ENCODE measurements at regions not wholly inside any gene's neighbourhood (a gene's known extent, or its start where the extent isn't known, plus 50 kb on each side); places are given as distances from the start of the nearest gene placed in this dataset.

DNA sequence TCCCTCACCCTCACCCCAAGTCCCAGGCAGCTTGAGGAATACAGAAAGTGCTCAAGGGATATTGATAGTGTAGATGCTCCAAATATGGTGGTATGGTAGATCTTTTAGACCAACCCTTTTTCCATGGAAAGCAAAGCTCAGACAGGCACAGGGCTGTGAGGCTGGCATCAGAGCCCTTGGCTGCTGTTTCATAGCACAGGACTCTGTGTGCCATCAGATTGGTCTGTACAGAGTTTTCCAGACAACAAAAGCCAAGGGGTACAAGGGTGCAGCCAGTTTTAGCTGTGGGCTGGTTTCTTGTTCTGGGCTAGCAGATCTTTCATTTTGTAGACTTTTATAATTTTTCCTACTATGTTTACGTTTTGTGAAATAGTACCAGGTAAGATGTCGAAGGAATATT is 296.9 kb upstream of the TNP1 start (continued):
- TF ChIP-seq, protein P1, sequence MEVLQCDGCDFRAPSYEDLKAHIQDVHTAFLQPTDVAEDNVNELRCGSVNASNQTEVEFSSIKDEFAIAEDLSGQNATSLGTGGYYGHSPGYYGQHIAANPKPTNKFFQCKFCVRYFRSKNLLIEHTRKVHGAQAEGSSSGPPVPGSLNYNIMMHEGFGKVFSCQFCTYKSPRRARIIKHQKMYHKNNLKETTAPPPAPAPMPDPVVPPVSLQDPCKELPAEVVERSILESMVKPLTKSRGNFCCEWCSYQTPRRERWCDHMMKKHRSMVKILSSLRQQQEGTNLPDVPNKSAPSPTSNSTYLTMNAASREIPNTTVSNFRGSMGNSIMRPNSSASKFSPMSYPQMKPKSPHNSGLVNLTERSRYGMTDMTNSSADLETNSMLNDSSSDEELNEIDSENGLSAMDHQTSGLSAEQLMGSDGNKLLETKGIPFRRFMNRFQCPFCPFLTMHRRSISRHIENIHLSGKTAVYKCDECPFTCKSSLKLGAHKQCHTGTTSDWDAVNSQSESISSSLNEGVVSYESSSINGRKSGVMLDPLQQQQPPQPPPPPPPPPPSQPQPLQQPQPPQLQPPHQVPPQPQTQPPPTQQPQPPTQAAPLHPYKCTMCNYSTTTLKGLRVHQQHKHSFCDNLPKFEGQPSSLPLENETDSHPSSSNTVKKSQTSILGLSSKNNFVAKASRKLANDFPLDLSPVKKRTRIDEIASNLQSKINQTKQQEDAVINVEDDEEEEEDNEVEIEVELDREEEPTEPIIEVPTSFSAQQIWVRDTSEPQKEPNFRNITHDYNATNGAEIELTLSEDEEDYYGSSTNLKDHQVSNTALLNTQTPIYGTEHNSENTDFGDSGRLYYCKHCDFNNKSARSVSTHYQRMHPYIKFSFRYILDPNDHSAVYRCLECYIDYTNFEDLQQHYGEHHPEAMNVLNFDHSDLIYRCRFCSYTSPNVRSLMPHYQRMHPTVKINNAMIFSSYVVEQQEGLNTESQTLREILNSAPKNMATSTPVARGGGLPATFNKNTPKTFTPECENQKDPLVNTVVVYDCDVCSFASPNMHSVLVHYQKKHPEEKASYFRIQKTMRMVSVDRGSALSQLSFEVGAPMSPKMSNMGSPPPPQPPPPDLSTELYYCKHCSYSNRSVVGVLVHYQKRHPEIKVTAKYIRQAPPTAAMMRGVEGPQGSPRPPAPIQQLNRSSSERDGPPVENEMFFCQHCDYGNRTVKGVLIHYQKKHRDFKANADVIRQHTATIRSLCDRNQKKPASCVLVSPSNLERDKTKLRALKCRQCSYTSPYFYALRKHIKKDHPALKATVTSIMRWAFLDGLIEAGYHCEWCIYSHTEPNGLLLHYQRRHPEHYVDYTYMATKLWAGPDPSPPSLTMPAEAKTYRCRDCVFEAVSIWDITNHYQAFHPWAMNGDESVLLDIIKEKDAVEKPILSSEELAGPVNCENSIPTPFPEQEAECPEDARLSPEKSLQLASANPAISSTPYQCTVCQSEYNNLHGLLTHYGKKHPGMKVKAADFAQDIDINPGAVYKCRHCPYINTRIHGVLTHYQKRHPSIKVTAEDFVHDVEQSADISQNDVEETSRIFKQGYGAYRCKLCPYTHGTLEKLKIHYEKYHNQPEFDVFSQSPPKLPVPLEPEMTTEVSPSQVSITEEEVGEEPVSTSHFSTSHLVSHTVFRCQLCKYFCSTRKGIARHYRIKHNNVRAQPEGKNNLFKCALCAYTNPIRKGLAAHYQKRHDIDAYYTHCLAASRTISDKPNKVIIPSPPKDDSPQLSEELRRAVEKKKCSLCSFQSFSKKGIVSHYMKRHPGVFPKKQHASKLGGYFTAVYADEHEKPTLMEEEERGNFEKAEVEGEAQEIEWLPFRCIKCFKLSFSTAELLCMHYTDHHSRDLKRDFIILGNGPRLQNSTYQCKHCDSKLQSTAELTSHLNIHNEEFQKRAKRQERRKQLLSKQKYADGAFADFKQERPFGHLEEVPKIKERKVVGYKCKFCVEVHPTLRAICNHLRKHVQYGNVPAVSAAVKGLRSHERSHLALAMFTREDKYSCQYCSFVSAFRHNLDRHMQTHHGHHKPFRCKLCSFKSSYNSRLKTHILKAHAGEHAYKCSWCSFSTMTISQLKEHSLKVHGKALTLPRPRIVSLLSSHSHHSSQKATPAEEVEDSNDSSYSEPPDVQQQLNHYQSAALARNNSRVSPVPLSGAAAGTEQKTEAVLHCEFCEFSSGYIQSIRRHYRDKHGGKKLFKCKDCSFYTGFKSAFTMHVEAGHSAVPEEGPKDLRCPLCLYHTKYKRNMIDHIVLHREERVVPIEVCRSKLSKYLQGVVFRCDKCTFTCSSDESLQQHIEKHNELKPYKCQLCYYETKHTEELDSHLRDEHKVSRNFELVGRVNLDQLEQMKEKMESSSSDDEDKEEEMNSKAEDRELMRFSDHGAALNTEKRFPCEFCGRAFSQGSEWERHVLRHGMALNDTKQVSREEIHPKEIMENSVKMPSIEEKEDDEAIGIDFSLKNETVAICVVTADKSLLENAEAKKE (CRISPR knock-in tag; IDR thresholded peaks at IDR 0.05), result no peak
- no peak for TF ChIP-seq CREB1 (CRISPR knock-in tag; IDR thresholded peaks at IDR 0.05; ENCODE audit: low read depth)

DNA sequence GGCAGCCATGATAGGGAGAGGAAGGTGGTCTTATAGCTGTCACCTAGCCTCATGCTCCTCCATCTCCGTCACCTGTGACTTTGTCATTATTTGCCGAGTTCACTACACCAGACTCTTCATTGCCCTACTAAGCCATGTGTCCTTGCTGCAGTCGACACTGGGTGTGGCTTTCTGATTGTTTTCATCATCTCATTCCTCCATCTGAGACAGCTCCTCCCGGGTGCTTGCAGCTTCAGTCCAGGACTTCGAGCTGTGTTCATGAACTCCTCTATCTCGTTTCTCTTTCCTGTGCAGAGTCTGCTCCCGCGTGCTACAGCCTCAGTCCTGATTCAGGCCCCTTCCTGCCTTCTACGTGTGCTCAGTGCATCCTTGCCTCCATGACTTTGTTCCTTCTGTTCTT is 295.1 kb upstream of the TNP1 start:
- H3K9me3 Mint-ChIP-seq, result no peaks in the 10 kb centered on the region; the same call in 2 of the 3 replicates
- no peak overlapping the region for H3K27ac Mint-ChIP-seq
- Histone ChIP-seq H3K27ac (ENCODE audit: low read depth) (no peak overlapping the region), H3K4me1 (ENCODE audit: insufficient read depth) (no peaks in the 10 kb centered on the region), H3K79me2 (replicated peaks; ENCODE audit: insufficient read depth) (no peaks in the 10 kb centered on the region), H3K4me3 (no peak overlapping the region), H3K27me3 (ENCODE audit: insufficient read depth) (no peaks in the 10 kb centered on the region), H3K4me2 (no peak overlapping the region), H3K9me2 (ENCODE audit: insufficient read depth) (no peaks in the 10 kb centered on the region), H3F3A (replicated peaks; ENCODE audit: low read depth) (no peaks in the 10 kb centered on the region), H4K20me1 (replicated peaks; ENCODE audit: insufficient read depth) (no peaks in the 10 kb centered on the region), H3K36me3 (ENCODE audit: insufficient read depth) (no peaks in the 10 kb centered on the region), H2AFZ (no peak overlapping the region)
- DNase-seq (ENCODE audit: low spot score) (no peak), ATAC-seq (no peak)
- H3K36me3 Mint-ChIP-seq (ENCODE audit: low read depth), result no peaks in the 10 kb centered on the region
- no peaks in the 10 kb centered on the region for H3K4me1 Mint-ChIP-seq
- H3K4me3 Mint-ChIP-seq, result no peak overlapping the region
- H3K27me3 Mint-ChIP-seq (ENCODE audit: insufficient read depth, low read depth, poor library complexity), result peaks cover 2% of the 10 kb centered on the region
- TF ChIP-seq NANOG (IDR thresholded peaks at IDR 0.05; ENCODE audit: borderline replicate concordance), result no peak
- TF ChIP-seq CREB1 (CRISPR knock-in tag; IDR thresholded peaks at IDR 0.05; ENCODE audit: low read depth), result no peak
- TF ChIP-seq ZNF114 (CRISPR knock-in tag; IDR thresholded peaks at IDR 0.05), result no peak
- no peak for TF ChIP-seq EZH2 (IDR thresholded peaks at IDR 0.05; ENCODE audit: low read depth, unreplicated experiment)
- TF ChIP-seq, protein P1 (CRISPR knock-in tag; IDR thresholded peaks at IDR 0.05), result no peak
- no peak for TF ChIP-seq EZH2phosphoT487 (IDR thresholded peaks at IDR 0.05; ENCODE audit: unreplicated experiment)
- TF ChIP-seq ZNF331 (CRISPR knock-in tag; IDR thresholded peaks at IDR 0.05; ENCODE audit: low read depth), result no peak
- TF ChIP-seq, protein P2, sequence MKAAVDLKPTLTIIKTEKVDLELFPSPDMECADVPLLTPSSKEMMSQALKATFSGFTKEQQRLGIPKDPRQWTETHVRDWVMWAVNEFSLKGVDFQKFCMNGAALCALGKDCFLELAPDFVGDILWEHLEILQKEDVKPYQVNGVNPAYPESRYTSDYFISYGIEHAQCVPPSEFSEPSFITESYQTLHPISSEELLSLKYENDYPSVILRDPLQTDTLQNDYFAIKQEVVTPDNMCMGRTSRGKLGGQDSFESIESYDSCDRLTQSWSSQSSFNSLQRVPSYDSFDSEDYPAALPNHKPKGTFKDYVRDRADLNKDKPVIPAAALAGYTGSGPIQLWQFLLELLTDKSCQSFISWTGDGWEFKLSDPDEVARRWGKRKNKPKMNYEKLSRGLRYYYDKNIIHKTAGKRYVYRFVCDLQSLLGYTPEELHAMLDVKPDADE (IDR thresholded peaks at IDR 0.05), result no peak
